SHP77 treated with DMSO at 0.1 percent for 48 hours (cell line): ENCODE measurements at regions not wholly inside any gene's neighbourhood (a gene's known extent, or its start where the extent isn't known, plus 50 kb on each side); places are given as distances from the start of the nearest gene placed in this dataset.

Experiments used
- DNase-seq: peaks from one replicate; lab custom pipeline; 2025; lab: John Stamatoyannopoulos, UW

- no peak for DNase-seq
Measured at GRCh38 chr2:103028181-103028580, 266.4 kb downstream of the TMEM182 start.
